ENCODE measurements at regions not wholly inside any gene's neighbourhood (a gene's known extent, or its start where the extent isn't known, plus 50 kb on each side); places are given as distances from the start of the nearest gene placed in this dataset.

DNA sequence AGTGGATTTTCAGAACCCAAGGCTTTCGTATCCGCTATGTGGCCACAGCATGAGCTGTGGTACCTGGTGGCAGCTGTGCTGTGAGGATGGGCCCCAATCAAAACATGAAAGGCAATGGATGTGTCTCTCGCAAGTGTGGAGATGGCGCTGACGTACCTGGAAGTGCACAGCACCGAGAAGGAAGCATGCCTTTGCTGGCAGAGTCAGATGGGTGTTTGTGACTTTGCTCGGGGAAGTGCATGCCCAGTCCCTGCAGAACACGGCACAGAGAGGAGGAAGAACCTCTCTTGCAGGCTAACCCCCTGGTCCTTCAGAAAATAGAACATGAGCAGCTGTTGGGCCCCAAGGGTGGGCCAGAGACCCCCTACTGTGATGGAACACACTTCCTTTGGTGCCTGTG lies 654.1 kb upstream of the ZWINT start:
- no TSS peak for BruUV-seq (replicated peaks)
- Histone ChIP-seq H3K27me3 (replicated peaks; ENCODE audit: insufficient read depth, low read depth, low read length, poor library complexity) (no peaks in the 10 kb centered on the region), H3K27ac (ENCODE audit: low read depth, low read length, poor library complexity, severe bottlenecking) (no peak overlapping the region), H3K4me3 (ENCODE audit: low read depth, low read length, poor library complexity, severe bottlenecking) (no peak overlapping the region), H3K4me1 (ENCODE audit: insufficient read depth, low read length, poor library complexity, severe bottlenecking) (no peaks in the 10 kb centered on the region), H3K9me3 (ENCODE audit: low read depth, low read length, poor library complexity, severe bottlenecking) (peaks cover 50% of the 10 kb centered on the region), H3K36me3 (ENCODE audit: insufficient read depth, low read length, poor library complexity, severe bottlenecking) (no peaks in the 10 kb centered on the region)
- no peak for DNase-seq (ENCODE audit: low spot score)
- TF ChIP-seq, protein P1, sequence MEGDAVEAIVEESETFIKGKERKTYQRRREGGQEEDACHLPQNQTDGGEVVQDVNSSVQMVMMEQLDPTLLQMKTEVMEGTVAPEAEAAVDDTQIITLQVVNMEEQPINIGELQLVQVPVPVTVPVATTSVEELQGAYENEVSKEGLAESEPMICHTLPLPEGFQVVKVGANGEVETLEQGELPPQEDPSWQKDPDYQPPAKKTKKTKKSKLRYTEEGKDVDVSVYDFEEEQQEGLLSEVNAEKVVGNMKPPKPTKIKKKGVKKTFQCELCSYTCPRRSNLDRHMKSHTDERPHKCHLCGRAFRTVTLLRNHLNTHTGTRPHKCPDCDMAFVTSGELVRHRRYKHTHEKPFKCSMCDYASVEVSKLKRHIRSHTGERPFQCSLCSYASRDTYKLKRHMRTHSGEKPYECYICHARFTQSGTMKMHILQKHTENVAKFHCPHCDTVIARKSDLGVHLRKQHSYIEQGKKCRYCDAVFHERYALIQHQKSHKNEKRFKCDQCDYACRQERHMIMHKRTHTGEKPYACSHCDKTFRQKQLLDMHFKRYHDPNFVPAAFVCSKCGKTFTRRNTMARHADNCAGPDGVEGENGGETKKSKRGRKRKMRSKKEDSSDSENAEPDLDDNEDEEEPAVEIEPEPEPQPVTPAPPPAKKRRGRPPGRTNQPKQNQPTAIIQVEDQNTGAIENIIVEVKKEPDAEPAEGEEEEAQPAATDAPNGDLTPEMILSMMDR (conservative IDR thresholded peaks at IDR 0.05; ENCODE audit: low read depth, low read length): no peak
- no peak for TF ChIP-seq EZH2 (IDR thresholded peaks at IDR 0.05; ENCODE audit: borderline replicate concordance, low read depth, low read length, poor library complexity, severe bottlenecking)
- ChIA-PET CTCF (no interaction called here), POLR2A (ENCODE audit: low non-redundant PET) (no interaction called here)
- intact Hi-C loops (cut with micrococcal nuclease; ENCODE audit: unreplicated experiment): no loop called here

DNA sequence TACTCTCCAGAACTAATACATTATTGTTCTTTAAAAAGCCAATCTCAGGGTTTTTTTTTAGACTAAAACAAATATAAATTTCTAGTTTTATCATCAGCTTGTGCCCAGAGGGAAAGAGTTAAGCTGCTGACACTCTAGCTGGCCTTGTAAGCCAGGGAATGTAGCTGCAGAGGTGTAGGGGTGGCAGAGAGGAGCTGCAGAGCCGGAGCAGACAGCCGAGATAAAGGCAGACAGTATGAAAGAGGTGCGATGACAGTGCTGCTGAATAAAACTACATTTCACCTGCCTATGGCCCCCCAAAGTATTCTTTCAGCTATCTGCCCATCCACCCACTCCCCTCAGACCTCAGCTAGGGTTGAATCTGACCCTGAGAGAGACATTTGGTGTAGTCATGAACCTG lies 653.7 kb upstream of the ZWINT start:
- ChIA-PET POLR2A (ENCODE audit: low non-redundant PET) (no interaction called here), CTCF (no interaction called here)
- H3K27me3 ChIP-seq (replicated peaks; ENCODE audit: insufficient read depth, low read depth, low read length, poor library complexity): no peaks in the 10 kb centered on the region
- no peaks in the 10 kb centered on the region for H3K36me3 ChIP-seq (ENCODE audit: insufficient read depth, low read length, poor library complexity, severe bottlenecking)
- BruUV-seq (replicated peaks): no TSS peak
- H3K27ac ChIP-seq (ENCODE audit: low read depth, low read length, poor library complexity, severe bottlenecking): no peak overlapping the region
- intact Hi-C loops (cut with micrococcal nuclease; ENCODE audit: unreplicated experiment): no loop called here
- H3K4me3 ChIP-seq (ENCODE audit: low read depth, low read length, poor library complexity, severe bottlenecking): no peak overlapping the region
- no peak for TF ChIP-seq EZH2 (IDR thresholded peaks at IDR 0.05; ENCODE audit: borderline replicate concordance, low read depth, low read length, poor library complexity, severe bottlenecking)
- TF ChIP-seq, protein P1 (conservative IDR thresholded peaks at IDR 0.05; ENCODE audit: low read depth, low read length): no peak
- peaks cover 52% of the 10 kb centered on the region for H3K9me3 ChIP-seq (ENCODE audit: low read depth, low read length, poor library complexity, severe bottlenecking)
- no peak for DNase-seq (ENCODE audit: low spot score)
- no peaks in the 10 kb centered on the region for H3K4me1 ChIP-seq (ENCODE audit: insufficient read depth, low read length, poor library complexity, severe bottlenecking)

DNA sequence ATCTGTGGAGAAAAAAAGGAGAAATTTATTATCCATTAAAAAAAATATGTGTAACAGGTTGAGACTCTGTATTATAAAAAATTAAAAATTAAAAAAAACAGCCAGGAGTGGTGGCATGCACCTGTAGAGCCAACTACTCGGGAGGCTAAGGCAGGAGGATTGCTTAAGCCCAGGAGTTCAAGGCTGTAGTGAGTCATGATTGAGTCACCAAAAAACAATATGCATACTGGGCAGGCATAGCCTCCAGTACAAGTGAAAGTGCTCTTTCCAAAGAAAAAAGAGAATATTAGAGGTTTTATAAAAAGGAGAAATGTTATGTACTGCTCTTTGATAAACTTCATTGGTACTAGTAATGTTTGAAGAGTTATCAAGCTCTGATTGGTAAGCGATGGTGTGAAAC lies 647.1 kb upstream of the ZWINT start:
- no peaks in the 10 kb centered on the region for H3K4me1 ChIP-seq (ENCODE audit: insufficient read depth, low read length, poor library complexity, severe bottlenecking)
- no peak overlapping the region for H3K4me3 ChIP-seq (ENCODE audit: low read depth, low read length, poor library complexity, severe bottlenecking)
- POLR2A ChIA-PET (ENCODE audit: low non-redundant PET): no interaction called here
- CTCF ChIA-PET: no interaction called here
- DNase-seq (ENCODE audit: low spot score): no peak
- intact Hi-C loops (cut with micrococcal nuclease; ENCODE audit: unreplicated experiment): no loop called here
- no peak overlapping the region for H3K27ac ChIP-seq (ENCODE audit: low read depth, low read length, poor library complexity, severe bottlenecking)
- no TSS peak for BruUV-seq (replicated peaks)
- H3K9me3 ChIP-seq (ENCODE audit: low read depth, low read length, poor library complexity, severe bottlenecking): peaks cover 36% of the 10 kb centered on the region
- H3K36me3 ChIP-seq (ENCODE audit: insufficient read depth, low read length, poor library complexity, severe bottlenecking): no peaks in the 10 kb centered on the region
- no peaks in the 10 kb centered on the region for H3K27me3 ChIP-seq (replicated peaks; ENCODE audit: insufficient read depth, low read depth, low read length, poor library complexity)
- TF ChIP-seq, protein P1 (conservative IDR thresholded peaks at IDR 0.05; ENCODE audit: low read depth, low read length): no peak
- no peak for TF ChIP-seq EZH2 (IDR thresholded peaks at IDR 0.05; ENCODE audit: borderline replicate concordance, low read depth, low read length, poor library complexity, severe bottlenecking)
